PC-3 (cell line): ENCODE measurements at regions not wholly inside any gene's neighbourhood (a gene's known extent, or its start where the extent isn't known, plus 50 kb on each side); places are given as distances from the start of the nearest gene placed in this dataset.

Experiments
- CTCF ChIP-seq: fragments of 300-600 bp; sonication (generic); conservative IDR thresholded peaks from 2 replicates; pipeline ENCODE4 v1.5.1; 2017; ENCODE audit warnings: antibody characterized with exemption, low read depth, mild to moderate bottlenecking, low read length
- EZH2 ChIP-seq: fragments of 300-600 bp; sonication (generic); IDR thresholded peaks from one replicate; pipeline ENCODE4 v1.6.1; 2017; ENCODE audit warnings: antibody characterized with exemption, mild to moderate bottlenecking, low read length; ENCODE audit not compliant: unreplicated experiment
- EZH2phosphoT487 ChIP-seq: fragments of 300-600 bp; sonication (generic); IDR thresholded peaks from 2 replicates; pipeline ENCODE4 v1.6.1; 2018; ENCODE audit warnings: mild to moderate bottlenecking, antibody characterized with exemption, low read length, borderline replicate concordance

GRCh38 chr2:15790326-15790725 is 150.0 kb upstream of the MYCN start:
- TF ChIP-seq EZH2 (no peak), CTCF (no peak), EZH2phosphoT487 (no peak)
